A673 (cell line): ENCODE measurements at regions not wholly inside any gene's neighbourhood (a gene's known extent, or its start where the extent isn't known, plus 50 kb on each side); places are given as distances from the start of the nearest gene placed in this dataset.

ENCODE experiments used
- BruUV-seq: library from RNA; stranded (reverse); fragments of 400-500 nt; replicated peaks from 2 replicates; lab custom pipeline; 2021; lab: Mats Ljungman, UMichigan
- CTCF ChIA-PET: fragments of 300-600 bp; sonication (Branson Sonifier 250); formaldehyde crosslinking; loops from one replicate; lab custom pipeline; 2022; ENCODE audit warnings: antibody characterized with exemption; lab: Charles Lee
- POLR2A ChIA-PET: fragments of 300-600 bp; sonication (Branson Sonifier 250); formaldehyde crosslinking; loops from one replicate; lab custom pipeline; 2022; ENCODE audit warnings: antibody characterized with exemption; ENCODE audit not compliant: low non-redundant PET; lab: Charles Lee
- DNase-seq: peaks from one replicate; pipeline ENCODE4 v3.0.0-alpha.2; 2015; ENCODE audit warnings: low spot score
- H3K27ac ChIP-seq: fragments of 200-600 bp; sonication (generic); 2 replicates; pipeline ENCODE4 v1.5.1; 2016; ENCODE audit warnings: mixed run types, low read depth, mild to moderate bottlenecking, mixed read lengths, antibody characterized with exemption, low read length; ENCODE audit not compliant: poor library complexity, severe bottlenecking
- H3K27me3 ChIP-seq: fragments of 200-600 bp; sonication (generic); replicated peaks from 2 replicates; pipeline ENCODE4 v1.6.1; 2017; ENCODE audit warnings: mixed run types, low read depth, mild to moderate bottlenecking, mixed read lengths, antibody characterized with exemption, low read length; ENCODE audit not compliant: insufficient read depth, poor library complexity
- H3K36me3 ChIP-seq: fragments of 200-600 bp; sonication (generic); 2 replicates; pipeline ENCODE4 v1.6.1; 2016; ENCODE audit warnings: mixed run types, mild to moderate bottlenecking, mixed read lengths, antibody characterized with exemption, low read length; ENCODE audit not compliant: insufficient read depth, poor library complexity, severe bottlenecking
- H3K4me1 ChIP-seq: fragments of 200-600 bp; sonication (generic); 2 replicates; pipeline ENCODE4 v1.6.1; 2017; ENCODE audit warnings: mixed run types, mild to moderate bottlenecking, mixed read lengths, antibody characterized with exemption, low read length; ENCODE audit not compliant: insufficient read depth, poor library complexity, severe bottlenecking
- H3K4me3 ChIP-seq: fragments of 200-600 bp; sonication (generic); 2 replicates; pipeline ENCODE4 v1.5.1; 2016; ENCODE audit warnings: low read depth, mixed run types, mild to moderate bottlenecking, mixed read lengths, low read length; ENCODE audit not compliant: poor library complexity, severe bottlenecking
- H3K9me3 ChIP-seq: fragments of 200-600 bp; sonication (generic); 2 replicates; pipeline ENCODE4 v1.6.1; 2016; ENCODE audit warnings: mixed run types, low read depth, mild to moderate bottlenecking, mixed read lengths, antibody characterized with exemption, low read length; ENCODE audit not compliant: poor library complexity, severe bottlenecking
- CTCF ChIP-seq: fragments of 300-800, 200-600 bp; sonication (generic); conservative IDR thresholded peaks from 2 replicates; pipeline ENCODE4 v1.5.1; 2017; ENCODE audit warnings: low read depth, mild to moderate bottlenecking, antibody characterized with exemption, low read length, moderate library complexity, mixed read lengths
- EZH2 ChIP-seq: fragments of 200-600 bp; sonication (generic); IDR thresholded peaks from 2 replicates; pipeline ENCODE4 v1.6.1; 2017; ENCODE audit warnings: borderline replicate concordance, low read depth, mild to moderate bottlenecking, mixed read lengths, antibody characterized with exemption, low read length; ENCODE audit not compliant: poor library complexity, severe bottlenecking
- intact Hi-C: fragments of 100-400 bp; cut with micrococcal nuclease; formaldehyde crosslinking; loops from one replicate; pipeline ENCODE4 v1.10.0; 2022; ENCODE audit not compliant: unreplicated experiment

GRCh38 chr3:67082533-67083024, 84.5 kb downstream of the KBTBD8 start:
- intact Hi-C loops: no loop called here
- ChIA-PET POLR2A (no interaction called here), CTCF (no interaction called here)
- Histone ChIP-seq H3K27me3 (no peaks in the 10 kb centered on the region), H3K4me3 (no peak overlapping the region), H3K36me3 (no peaks in the 10 kb centered on the region), H3K4me1 (no peaks in the 10 kb centered on the region), H3K9me3 (no peaks in the 10 kb centered on the region), H3K27ac (no peak overlapping the region)
- BruUV-seq: no TSS peak
- DNase-seq: no peak
- no peak for TF ChIP-seq CTCF
- no peak for TF ChIP-seq EZH2

- POLR2A ChIA-PET: no interaction called here
- Histone ChIP-seq H3K36me3 (no peaks in the 10 kb centered on the region), H3K27ac (no peak overlapping the region), H3K4me3 (no peak overlapping the region), H3K9me3 (no peaks in the 10 kb centered on the region), H3K27me3 (no peaks in the 10 kb centered on the region), H3K4me1 (no peaks in the 10 kb centered on the region)
- no TSS peak for BruUV-seq
- CTCF ChIA-PET: no interaction called here
- intact Hi-C loops: no loop called here
- TF ChIP-seq EZH2: no peak
- no peak for TF ChIP-seq CTCF
- DNase-seq: peak; percentile 5
Measured at GRCh38 chr3:67083277-67083676, 85.2 kb downstream of the KBTBD8 start.

GRCh38 chr3:67087788-67088187, 89.7 kb downstream of the KBTBD8 start:
- TF ChIP-seq CTCF (no peak), EZH2 (no peak)
- ChIA-PET CTCF (no interaction called here), POLR2A (no interaction called here)
- H3K4me3 ChIP-seq: no peak overlapping the region
- no peaks in the 10 kb centered on the region for H3K36me3 ChIP-seq
- intact Hi-C loops: no loop called here
- no peaks in the 10 kb centered on the region for H3K27me3 ChIP-seq
- no peaks in the 10 kb centered on the region for H3K4me1 ChIP-seq
- H3K9me3 ChIP-seq: no peaks in the 10 kb centered on the region
- DNase-seq: no peak
- no peak overlapping the region for H3K27ac ChIP-seq
- BruUV-seq: no TSS peak
